ENCODE measurements at regions not wholly inside any gene's neighbourhood (a gene's known extent, or its start where the extent isn't known, plus 50 kb on each side); places are given as distances from the start of the nearest gene placed in this dataset.

DNA sequence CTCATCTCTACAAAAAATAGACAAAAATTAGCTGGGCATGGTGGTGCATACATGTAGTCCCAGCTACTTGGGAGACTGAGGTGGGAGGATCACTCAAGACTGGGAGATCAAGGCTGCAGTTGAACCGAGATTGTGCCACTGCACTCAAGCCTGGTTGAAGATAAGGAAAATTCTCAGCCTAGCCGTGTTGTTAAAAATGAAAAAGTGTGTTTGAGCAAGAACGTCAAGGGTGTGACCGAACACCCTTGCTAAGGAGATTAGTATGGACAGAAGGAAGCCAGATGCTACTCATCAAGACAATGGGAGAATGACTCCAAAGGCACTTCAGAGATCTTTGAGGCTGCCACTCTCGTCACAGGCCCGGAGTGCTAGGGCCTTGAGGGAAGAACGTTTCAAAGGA is 70.0 kb upstream of the NDUFV2 start:
- TF ChIP-seq EZH2 (IDR thresholded peaks at IDR 0.05; ENCODE audit: low read depth, low read length, severe bottlenecking), result no peak
- TF ChIP-seq POLR2AphosphoS5 (IDR thresholded peaks at IDR 0.05; ENCODE audit: low read depth, low read length), result no peak
- TF ChIP-seq, protein P1, sequence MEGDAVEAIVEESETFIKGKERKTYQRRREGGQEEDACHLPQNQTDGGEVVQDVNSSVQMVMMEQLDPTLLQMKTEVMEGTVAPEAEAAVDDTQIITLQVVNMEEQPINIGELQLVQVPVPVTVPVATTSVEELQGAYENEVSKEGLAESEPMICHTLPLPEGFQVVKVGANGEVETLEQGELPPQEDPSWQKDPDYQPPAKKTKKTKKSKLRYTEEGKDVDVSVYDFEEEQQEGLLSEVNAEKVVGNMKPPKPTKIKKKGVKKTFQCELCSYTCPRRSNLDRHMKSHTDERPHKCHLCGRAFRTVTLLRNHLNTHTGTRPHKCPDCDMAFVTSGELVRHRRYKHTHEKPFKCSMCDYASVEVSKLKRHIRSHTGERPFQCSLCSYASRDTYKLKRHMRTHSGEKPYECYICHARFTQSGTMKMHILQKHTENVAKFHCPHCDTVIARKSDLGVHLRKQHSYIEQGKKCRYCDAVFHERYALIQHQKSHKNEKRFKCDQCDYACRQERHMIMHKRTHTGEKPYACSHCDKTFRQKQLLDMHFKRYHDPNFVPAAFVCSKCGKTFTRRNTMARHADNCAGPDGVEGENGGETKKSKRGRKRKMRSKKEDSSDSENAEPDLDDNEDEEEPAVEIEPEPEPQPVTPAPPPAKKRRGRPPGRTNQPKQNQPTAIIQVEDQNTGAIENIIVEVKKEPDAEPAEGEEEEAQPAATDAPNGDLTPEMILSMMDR (IDR thresholded peaks at IDR 0.05; ENCODE audit: control extremely low read depth in 1 of 3, insufficient read depth in 1 of 3, low read depth in 1 of 3, low read length in 3 of 3), result no peak
- no peak for TF ChIP-seq SP4 (IDR thresholded peaks at IDR 0.05; ENCODE audit: low read length)
- TF ChIP-seq KDM1A (IDR thresholded peaks at IDR 0.05; ENCODE audit: borderline replicate concordance, low read length), result no peak

Data from H1 (cell line).